ENCODE measurements at regions not wholly inside any gene's neighbourhood (a gene's known extent, or its start where the extent isn't known, plus 50 kb on each side); places are given as distances from the start of the nearest gene placed in this dataset.
"Not testable (repeated sequence)": the region's sequence is repeated elsewhere in the genome, so short reads cannot be mapped to it uniquely, and the experiment has no call there.

DNA sequence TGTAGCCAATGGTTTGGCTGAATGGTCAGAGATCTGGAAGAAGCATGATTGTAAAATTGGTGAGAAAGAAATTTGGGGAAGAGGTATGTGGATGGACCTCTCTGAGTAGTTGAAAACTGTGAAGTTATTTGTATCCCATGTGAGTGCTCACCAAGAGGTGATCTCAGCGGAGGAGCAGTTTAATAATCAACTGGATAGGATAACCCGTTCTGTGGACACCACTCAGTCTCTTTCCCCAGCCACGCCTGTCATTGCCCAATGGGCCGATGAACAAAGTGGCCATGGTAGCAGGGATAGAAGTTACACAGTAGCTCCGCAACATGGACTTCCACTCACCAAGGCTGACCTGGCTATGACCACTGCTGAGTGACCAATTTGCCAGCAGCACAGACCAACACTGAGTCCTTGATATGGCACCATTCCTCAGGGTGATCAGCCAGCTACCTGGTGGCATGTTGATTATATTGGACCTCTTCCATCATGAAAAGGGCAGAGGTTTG is 257.4 kb upstream of the ATXN7L3B start:
- no peaks in the 10 kb centered on the region for H3K4me1 ChIP-seq
- no peak overlapping the region for H3K27ac ChIP-seq
- WGBS, 5 donors = 89 to 94% (median 93%) methylated on average over 4 to 5 of the region's 5 CpGs
- H3K27me3 ChIP-seq = no peaks in the 10 kb centered on the region
- H3K36me3 ChIP-seq = no peaks in the 10 kb centered on the region
- H3K4me3 ChIP-seq = no peak overlapping the region
- intact Hi-C loops (cut with DNase I; ENCODE audit: low total_unique reads) = no loop called here
- DNase-seq = no peak
- TF ChIP-seq, protein P1, sequence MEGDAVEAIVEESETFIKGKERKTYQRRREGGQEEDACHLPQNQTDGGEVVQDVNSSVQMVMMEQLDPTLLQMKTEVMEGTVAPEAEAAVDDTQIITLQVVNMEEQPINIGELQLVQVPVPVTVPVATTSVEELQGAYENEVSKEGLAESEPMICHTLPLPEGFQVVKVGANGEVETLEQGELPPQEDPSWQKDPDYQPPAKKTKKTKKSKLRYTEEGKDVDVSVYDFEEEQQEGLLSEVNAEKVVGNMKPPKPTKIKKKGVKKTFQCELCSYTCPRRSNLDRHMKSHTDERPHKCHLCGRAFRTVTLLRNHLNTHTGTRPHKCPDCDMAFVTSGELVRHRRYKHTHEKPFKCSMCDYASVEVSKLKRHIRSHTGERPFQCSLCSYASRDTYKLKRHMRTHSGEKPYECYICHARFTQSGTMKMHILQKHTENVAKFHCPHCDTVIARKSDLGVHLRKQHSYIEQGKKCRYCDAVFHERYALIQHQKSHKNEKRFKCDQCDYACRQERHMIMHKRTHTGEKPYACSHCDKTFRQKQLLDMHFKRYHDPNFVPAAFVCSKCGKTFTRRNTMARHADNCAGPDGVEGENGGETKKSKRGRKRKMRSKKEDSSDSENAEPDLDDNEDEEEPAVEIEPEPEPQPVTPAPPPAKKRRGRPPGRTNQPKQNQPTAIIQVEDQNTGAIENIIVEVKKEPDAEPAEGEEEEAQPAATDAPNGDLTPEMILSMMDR (IDR thresholded peaks at IDR 0.05) = no peak
- TF ChIP-seq POLR2AphosphoS5 (IDR thresholded peaks at IDR 0.05) (no peak), POLR2A (IDR thresholded peaks at IDR 0.05) (no peak), EP300 (IDR thresholded peaks at IDR 0.05) (no peak)
- H3K9me3 ChIP-seq = peaks cover 0 to 22% (median 21%) of the 10 kb centered on the region in 4 donors

DNA sequence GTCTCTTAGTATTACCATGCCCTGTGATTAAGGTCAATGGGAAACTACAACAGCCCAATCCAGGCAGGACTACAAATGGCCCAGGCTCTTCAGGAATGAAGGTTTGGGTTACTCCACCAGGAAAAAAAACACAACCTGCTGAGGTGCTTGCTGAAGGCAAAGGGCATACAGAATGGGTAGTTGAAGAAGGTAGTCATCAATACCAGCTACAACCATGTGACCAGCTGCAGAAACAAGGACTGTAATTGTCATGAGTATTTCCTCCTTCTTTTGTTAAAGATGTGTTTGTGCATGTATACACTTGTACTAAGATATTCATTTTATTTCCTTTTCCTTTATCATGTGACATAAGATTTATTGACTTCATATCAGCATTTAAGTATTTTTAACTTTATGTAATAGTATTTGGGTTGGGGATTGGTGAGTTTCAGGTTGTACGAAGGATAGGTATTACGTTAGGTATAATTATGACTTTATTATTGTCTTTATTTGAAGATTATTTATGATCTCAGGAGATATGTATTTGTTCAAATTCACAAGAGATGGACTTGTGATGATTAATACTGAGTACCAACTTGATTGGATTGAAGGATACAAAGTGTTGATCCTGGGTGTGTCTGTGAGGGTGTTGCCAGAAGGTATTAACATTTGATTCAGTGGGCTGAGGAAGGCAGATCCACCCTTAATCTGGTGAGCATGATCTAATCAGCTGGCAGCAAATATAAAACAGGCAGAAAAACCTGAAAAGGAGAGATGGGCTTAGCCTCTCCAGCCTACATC is 256.0 kb upstream of the ATXN7L3B start:
- H3K27ac ChIP-seq; DNase-seq; H3K27me3 ChIP-seq; H3K36me3 ChIP-seq; intact Hi-C loops (cut with DNase I; ENCODE audit: low total_unique reads); H3K4me3 ChIP-seq; H3K4me1 ChIP-seq: not testable (repeated sequence)
- peaks cover 0 to 22% (median 19%) of the 10 kb centered on the region in 4 donors for H3K9me3 ChIP-seq
- WGBS, 5 donors = 82 to 94% (median 89%) methylated on average over 2 of the region's 2 CpGs

DNA sequence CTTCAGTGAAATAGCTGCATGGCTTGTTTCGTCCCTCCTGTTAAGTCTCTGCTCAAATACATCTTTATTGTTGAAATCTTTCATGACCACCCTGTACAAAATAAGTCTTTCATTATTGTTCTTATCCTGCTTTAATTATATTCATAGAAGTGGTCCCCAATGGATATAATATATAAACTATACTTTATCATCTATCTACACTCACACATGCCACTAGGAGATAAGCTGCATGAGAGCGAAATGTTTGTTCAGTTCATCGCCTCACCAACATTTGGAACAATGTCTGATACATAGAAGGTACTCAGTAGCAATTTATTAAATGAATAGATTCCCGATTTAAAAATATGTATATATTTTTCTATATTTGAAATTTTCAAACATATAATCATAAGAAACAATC is 254.0 kb upstream of the ATXN7L3B start:
- DNase-seq = no peak
- H3K36me3 ChIP-seq = no peaks in the 10 kb centered on the region
- H3K4me3 ChIP-seq = no peak overlapping the region
- WGBS, 5 donors = 79 to 88% (median 83%) methylated on average over 4 of the region's 4 CpGs
- H3K27me3 ChIP-seq = no peaks in the 10 kb centered on the region
- intact Hi-C loops (cut with DNase I; ENCODE audit: low total_unique reads) = no loop called here
- no peaks in the 10 kb centered on the region for H3K4me1 ChIP-seq
- TF ChIP-seq POLR2AphosphoS5 (IDR thresholded peaks at IDR 0.05) = no peak
- TF ChIP-seq EP300 (IDR thresholded peaks at IDR 0.05) = no peak
- TF ChIP-seq, protein P1 (IDR thresholded peaks at IDR 0.05) = no peak
- no peak for TF ChIP-seq POLR2A (IDR thresholded peaks at IDR 0.05)
- H3K27ac ChIP-seq = no peak overlapping the region
- H3K9me3 ChIP-seq = peaks cover 0 to 2% (median 0%) of the 10 kb centered on the region in 4 donors

DNA sequence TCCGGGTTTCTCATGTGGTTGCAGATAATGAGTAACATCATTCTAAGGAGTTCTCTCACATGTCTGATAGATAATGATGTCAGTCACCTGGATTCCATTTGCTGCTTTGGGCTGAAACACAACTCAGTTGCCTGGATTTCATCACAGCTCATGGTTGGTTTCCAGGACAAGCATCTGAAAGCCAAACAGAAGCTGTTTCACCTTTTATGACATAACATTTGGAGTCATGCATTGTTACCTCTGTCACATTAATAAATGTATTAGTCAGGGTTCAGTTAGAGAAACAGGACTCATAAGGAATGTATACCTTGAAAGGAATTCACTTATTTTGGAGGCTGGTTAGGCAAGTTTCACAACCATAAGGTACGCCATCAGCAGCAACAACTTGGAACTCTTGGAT is 251.9 kb upstream of the ATXN7L3B start:
- TF ChIP-seq EP300 (IDR thresholded peaks at IDR 0.05) = no peak
- TF ChIP-seq POLR2AphosphoS5 (IDR thresholded peaks at IDR 0.05) = no peak
- TF ChIP-seq, protein P1 (IDR thresholded peaks at IDR 0.05) = no peak
- no peak for TF ChIP-seq POLR2A (IDR thresholded peaks at IDR 0.05)
- H3K27me3 ChIP-seq = no peaks in the 10 kb centered on the region
- 64 to 71% (median 70%) methylated on average over 2 of the region's 2 CpGs for WGBS, 5 donors

DNA sequence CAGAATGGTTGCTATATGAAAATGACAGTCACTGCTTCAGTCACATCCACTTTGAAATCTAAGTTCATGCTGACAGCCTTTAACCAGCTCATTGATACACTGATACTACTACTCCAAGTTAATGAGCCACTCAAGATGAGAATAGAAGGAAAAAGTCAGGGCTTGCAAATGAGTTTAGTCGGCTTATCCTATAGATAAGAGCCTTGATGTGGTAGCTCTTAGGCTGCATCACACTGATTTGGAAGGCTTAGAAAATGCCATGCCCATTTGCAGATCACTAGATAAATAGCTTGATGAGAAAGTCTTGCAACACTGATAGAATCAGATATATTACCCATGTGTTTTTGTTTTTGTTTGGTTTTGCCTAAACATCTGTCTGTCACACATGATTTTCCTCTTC is 251.4 kb upstream of the ATXN7L3B start:
- intact Hi-C loops (cut with DNase I; ENCODE audit: low total_unique reads) = no loop called here
- no peak overlapping the region for H3K4me3 ChIP-seq
- no peaks in the 10 kb centered on the region for H3K27me3 ChIP-seq
- no peak overlapping the region for H3K27ac ChIP-seq
- DNase-seq = no peak
- TF ChIP-seq EP300 (IDR thresholded peaks at IDR 0.05) (no peak), POLR2AphosphoS5 (IDR thresholded peaks at IDR 0.05) (no peak), POLR2A (IDR thresholded peaks at IDR 0.05) (no peak)
- TF ChIP-seq, protein P1 (IDR thresholded peaks at IDR 0.05) = no peak
- no peaks in the 10 kb centered on the region for H3K4me1 ChIP-seq
- WGBS, 5 donors = 9 to 44% (median 26%) methylated on average over 1 of the region's 1 CpG
- H3K9me3 ChIP-seq = no peaks in the 10 kb centered on the region
- no peaks in the 10 kb centered on the region for H3K36me3 ChIP-seq

More for the DNA sequence above, 251.9 kb upstream of the ATXN7L3B start:
- intact Hi-C loops (cut with DNase I; ENCODE audit: low total_unique reads) = no loop called here
- H3K9me3 ChIP-seq = no peaks in the 10 kb centered on the region
- H3K27ac ChIP-seq = no peak overlapping the region
- no peak for DNase-seq
- no peak overlapping the region for H3K4me3 ChIP-seq
- H3K4me1 ChIP-seq = no peaks in the 10 kb centered on the region
- H3K36me3 ChIP-seq = no peaks in the 10 kb centered on the region
